ENCODE measurements at regions not wholly inside any gene's neighbourhood (a gene's known extent, or its start where the extent isn't known, plus 50 kb on each side); places are given as distances from the start of the nearest gene placed in this dataset.

DNA sequence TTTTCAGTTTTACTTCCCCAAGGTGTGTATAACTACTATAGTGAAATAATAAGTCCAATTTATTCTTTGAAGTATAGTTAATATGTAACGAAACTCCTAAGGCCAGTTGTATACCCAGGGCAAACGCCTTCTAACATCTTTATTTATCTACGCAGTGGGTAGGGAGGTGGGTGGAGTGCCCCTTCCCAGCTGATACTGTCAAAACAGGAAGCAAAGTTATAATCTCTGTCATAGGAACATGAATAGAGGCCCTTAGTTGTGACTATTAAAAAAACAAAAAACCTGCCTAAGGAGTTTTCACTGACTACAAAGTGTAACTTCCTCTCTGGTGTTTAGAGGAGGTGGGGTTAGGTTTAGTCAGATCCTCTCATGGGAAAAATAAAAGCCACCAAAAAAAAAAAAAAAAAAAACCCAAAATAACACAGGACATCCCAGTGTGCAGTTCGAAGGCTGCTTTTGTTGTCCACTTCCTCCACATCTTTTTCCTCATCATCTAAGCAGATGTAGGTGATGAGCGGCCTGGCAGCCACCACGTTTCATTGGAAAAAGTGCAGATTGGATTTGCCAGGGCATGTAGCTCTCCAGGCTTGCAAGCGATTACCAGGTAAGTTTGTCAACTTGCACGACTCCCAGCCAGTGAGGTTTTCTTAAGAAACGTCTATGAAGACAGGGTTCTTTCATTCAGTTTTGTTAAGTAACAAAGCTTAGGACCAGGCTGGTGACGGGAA, 58.7 kb downstream of the UTRN start (continued):
- TF ChIP-seq, protein P1, sequence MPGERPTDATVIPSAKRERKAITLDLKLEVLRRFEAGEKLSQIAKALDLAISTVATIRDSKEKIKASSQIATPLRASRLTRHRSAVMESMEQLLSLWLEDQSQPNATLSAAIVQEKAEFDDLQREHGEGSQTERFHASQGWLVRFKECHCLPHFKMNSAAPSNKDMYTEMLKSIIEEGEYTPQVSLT (CRISPR knock-in tag; IDR thresholded peaks at IDR 0.05; ENCODE audit: borderline replicate concordance, low read depth): no peak
- TF ChIP-seq, protein P2, sequence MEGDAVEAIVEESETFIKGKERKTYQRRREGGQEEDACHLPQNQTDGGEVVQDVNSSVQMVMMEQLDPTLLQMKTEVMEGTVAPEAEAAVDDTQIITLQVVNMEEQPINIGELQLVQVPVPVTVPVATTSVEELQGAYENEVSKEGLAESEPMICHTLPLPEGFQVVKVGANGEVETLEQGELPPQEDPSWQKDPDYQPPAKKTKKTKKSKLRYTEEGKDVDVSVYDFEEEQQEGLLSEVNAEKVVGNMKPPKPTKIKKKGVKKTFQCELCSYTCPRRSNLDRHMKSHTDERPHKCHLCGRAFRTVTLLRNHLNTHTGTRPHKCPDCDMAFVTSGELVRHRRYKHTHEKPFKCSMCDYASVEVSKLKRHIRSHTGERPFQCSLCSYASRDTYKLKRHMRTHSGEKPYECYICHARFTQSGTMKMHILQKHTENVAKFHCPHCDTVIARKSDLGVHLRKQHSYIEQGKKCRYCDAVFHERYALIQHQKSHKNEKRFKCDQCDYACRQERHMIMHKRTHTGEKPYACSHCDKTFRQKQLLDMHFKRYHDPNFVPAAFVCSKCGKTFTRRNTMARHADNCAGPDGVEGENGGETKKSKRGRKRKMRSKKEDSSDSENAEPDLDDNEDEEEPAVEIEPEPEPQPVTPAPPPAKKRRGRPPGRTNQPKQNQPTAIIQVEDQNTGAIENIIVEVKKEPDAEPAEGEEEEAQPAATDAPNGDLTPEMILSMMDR (CRISPR knock-in tag; IDR thresholded peaks at IDR 0.05): no peak
- TF ChIP-seq ATM (IDR thresholded peaks at IDR 0.05; ENCODE audit: borderline replicate concordance): no peak
- no peak for TF ChIP-seq TBP (CRISPR knock-in tag; IDR thresholded peaks at IDR 0.05)
- no peak for TF ChIP-seq ZNF460 (CRISPR knock-in tag; IDR thresholded peaks at IDR 0.05; ENCODE audit: borderline replicate concordance)
- TF ChIP-seq PHF5A (CRISPR knock-in tag; IDR thresholded peaks at IDR 0.05; ENCODE audit: low read depth, unreplicated experiment): peak; percentile 95
- TF ChIP-seq ZNF343 (CRISPR knock-in tag; IDR thresholded peaks at IDR 0.05): no peak
- TF ChIP-seq, protein P3, sequence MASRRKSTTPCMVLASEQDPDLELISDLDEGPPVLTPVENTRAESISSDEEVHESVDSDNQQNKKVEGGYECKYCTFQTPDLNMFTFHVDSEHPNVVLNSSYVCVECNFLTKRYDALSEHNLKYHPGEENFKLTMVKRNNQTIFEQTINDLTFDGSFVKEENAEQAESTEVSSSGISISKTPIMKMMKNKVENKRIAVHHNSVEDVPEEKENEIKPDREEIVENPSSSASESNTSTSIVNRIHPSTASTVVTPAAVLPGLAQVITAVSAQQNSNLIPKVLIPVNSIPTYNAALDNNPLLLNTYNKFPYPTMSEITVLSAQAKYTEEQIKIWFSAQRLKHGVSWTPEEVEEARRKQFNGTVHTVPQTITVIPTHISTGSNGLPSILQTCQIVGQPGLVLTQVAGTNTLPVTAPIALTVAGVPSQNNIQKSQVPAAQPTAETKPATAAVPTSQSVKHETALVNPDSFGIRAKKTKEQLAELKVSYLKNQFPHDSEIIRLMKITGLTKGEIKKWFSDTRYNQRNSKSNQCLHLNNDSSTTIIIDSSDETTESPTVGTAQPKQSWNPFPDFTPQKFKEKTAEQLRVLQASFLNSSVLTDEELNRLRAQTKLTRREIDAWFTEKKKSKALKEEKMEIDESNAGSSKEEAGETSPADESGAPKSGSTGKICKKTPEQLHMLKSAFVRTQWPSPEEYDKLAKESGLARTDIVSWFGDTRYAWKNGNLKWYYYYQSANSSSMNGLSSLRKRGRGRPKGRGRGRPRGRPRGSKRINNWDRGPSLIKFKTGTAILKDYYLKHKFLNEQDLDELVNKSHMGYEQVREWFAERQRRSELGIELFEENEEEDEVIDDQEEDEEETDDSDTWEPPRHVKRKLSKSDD (CRISPR knock-in tag; IDR thresholded peaks at IDR 0.05; ENCODE audit: low read depth): 0 out of 2 replicates have a peak, but pooled peaks have one; percentile 5
- no peak for TF ChIP-seq ZFYVE20 (CRISPR knock-in tag; IDR thresholded peaks at IDR 0.05; ENCODE audit: borderline replicate concordance, low read depth)
- TF ChIP-seq POLR2G (IDR thresholded peaks at IDR 0.05; ENCODE audit: low read depth, low read length): no peak
- peak; percentile 50; the same call in 1 of the 3 replicates for TF ChIP-seq MXI1 (IDR thresholded peaks at IDR 0.05; ENCODE audit: borderline replicate concordance, low read depth, low read length)
- TF ChIP-seq SMAD9 (CRISPR knock-in tag; IDR thresholded peaks at IDR 0.05): no peak
- TF ChIP-seq SNAPC2 (CRISPR knock-in tag; IDR thresholded peaks at IDR 0.05): peak; percentile 78; the same call in 1 of the 2 replicates
- no peak for TF ChIP-seq ZNF138 (CRISPR knock-in tag; IDR thresholded peaks at IDR 0.05; ENCODE audit: low read depth)
- no peak for TF ChIP-seq MYC (CRISPR knock-in tag; IDR thresholded peaks at IDR 0.05; ENCODE audit: borderline replicate concordance)
- no peak for TF ChIP-seq ZNF256 (CRISPR knock-in tag; conservative IDR thresholded peaks at IDR 0.05)
- TF ChIP-seq MED1 (CRISPR knock-in tag; IDR thresholded peaks at IDR 0.05): peak; percentile 98
- peak; percentile 1; the same call in 1 of the 2 replicates for TF ChIP-seq ZSCAN9 (CRISPR knock-in tag; IDR thresholded peaks at IDR 0.05; ENCODE audit: borderline replicate concordance)
- no peak for TF ChIP-seq ZNF224 (CRISPR knock-in tag; IDR thresholded peaks at IDR 0.05)
- TF ChIP-seq PRMT3 (CRISPR knock-in tag; IDR thresholded peaks at IDR 0.05; ENCODE audit: borderline replicate concordance, low read depth): no peak
- no peak for TF ChIP-seq YEATS4 (CRISPR knock-in tag; IDR thresholded peaks at IDR 0.05; ENCODE audit: borderline replicate concordance)
- no peak for TF ChIP-seq ZNF207 (IDR thresholded peaks at IDR 0.05; ENCODE audit: borderline replicate concordance)
- TF ChIP-seq ZNF552 (CRISPR knock-in tag; IDR thresholded peaks at IDR 0.05; ENCODE audit: borderline replicate concordance): no peak
- TF ChIP-seq PAWR (CRISPR knock-in tag; IDR thresholded peaks at IDR 0.05; ENCODE audit: borderline replicate concordance): no peak

Measured in HepG2 (cell line).